Lower leg skin (tissue), 4 donors: ENCODE measurements at regions not wholly inside any gene's neighbourhood (a gene's known extent, or its start where the extent isn't known, plus 50 kb on each side); places are given as distances from the start of the nearest gene placed in this dataset.

Experiments used
- DNase-seq, 2 donors: peaks; one replicate each; pipeline ENCODE4 v3.0.0-alpha.2; 2019; ENCODE audit warnings: low spot score in 2 of 2
- H3K4me3 ChIP-seq: fragments of 200-600 bp; sonication (generic); 2 replicates; pipeline ENCODE4 v1.5.1; 2017; ENCODE audit warnings: mild to moderate bottlenecking, low read depth; ENCODE audit not compliant: poor library complexity, severe bottlenecking
- CTCF ChIP-seq, 3 donors: fragments of 450-650 bp; IDR thresholded peaks; one replicate each; pipeline ENCODE4 v1.5.1; 2016; ENCODE audit warnings: antibody characterized with exemption in 3 of 3, mild to moderate bottlenecking in 3 of 3, moderate library complexity in 2 of 3
- POLR2A ChIP-seq, 2 donors: fragments of 450-650 bp; IDR thresholded peaks; one replicate each; pipeline ENCODE4 v1.6.1; 2016 to 2017; ENCODE audit warnings: antibody characterized with exemption in 2 of 2, mild to moderate bottlenecking in 1 of 2, moderate library complexity in 1 of 2
- WGBS, 2 donors: methylation state at CpG; one replicate each; pipeline ENCODE4 v1.1.5; 2018; 5-methylcytosine and 5-hydroxymethylcytosine counted together
- intact Hi-C: fragments of 100-400 bp; cut with DNase I; formaldehyde crosslinking; loops from one replicate; pipeline ENCODE4 v1.15.0; 2023; ENCODE audit warnings: low total_unique reads

DNA sequence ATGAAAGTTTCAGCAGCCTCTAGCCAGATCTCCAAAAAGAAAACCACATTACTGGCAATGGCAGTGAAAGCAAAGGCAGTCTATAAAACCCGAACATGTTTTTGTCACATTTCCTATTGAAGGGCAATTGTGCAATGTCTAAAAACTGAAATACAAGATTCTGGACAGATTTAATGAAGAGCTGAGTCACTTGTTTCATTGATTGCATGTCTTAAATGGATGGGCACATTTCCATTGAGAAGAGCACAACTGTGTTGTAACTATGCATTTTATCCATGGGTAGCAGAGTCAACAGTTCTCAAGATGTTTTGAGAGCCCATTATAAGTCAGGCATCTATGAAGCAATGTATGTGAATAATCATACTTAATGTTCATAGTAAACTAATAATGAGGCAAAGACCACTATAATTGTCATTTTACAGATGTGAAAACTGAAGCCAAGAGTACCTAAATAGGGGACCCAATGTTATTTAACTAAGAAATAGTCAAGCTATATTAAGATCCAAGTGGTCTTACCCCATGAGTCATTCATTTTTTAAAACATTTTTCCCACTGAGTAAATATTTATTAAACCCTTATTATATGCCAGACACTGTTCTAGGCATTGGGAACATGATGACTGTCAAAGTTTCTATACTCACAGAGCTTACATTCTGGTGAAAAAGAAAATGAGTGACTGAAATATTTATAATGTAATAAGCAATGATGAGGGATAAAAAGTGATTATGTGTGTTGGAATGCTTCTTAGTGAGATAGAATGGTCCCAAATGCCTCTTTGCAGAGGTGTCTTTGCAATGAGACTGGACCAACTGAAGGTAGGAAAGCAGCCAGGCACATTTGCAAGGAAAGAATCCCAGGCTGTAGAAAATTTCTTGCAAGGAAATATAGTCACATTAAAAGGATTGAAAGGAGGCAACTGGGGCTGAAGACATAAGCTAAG is 818.9 kb upstream of the ACVR2A start:
- TF ChIP-seq CTCF (IDR thresholded peaks at IDR 0.05), result no peak
- TF ChIP-seq POLR2A (IDR thresholded peaks at IDR 0.05), result no peak
- H3K4me3 ChIP-seq, result no peak overlapping the region
- DNase-seq, result no peak
- intact Hi-C loops, result no loop called here
- 10 to 26% methylated on average over 1 of the region's 1 CpG for WGBS, 2 donors

- intact Hi-C loops, result no loop called here
- no peak overlapping the region for H3K4me3 ChIP-seq
- 95 to 97% methylated on average over 3 of the region's 3 CpGs for WGBS, 2 donors
- TF ChIP-seq CTCF (IDR thresholded peaks at IDR 0.05) (no peak), POLR2A (IDR thresholded peaks at IDR 0.05) (no peak)
- DNase-seq, result no peak
Measured at GRCh38 chr2:147019311-147019710, 825.5 kb upstream of the ACVR2A start.

GRCh38 chr2:147017951-147018645 is 826.7 kb upstream of the ACVR2A start:
- intact Hi-C loops, result no loop called here
- H3K4me3 ChIP-seq, result no peak overlapping the region
- TF ChIP-seq CTCF (IDR thresholded peaks at IDR 0.05), result no peak
- TF ChIP-seq POLR2A (IDR thresholded peaks at IDR 0.05), result no peak
- WGBS, 2 donors, result 71 to 75% methylated on average over 6 of the region's 6 CpGs
- no peak for DNase-seq

DNA sequence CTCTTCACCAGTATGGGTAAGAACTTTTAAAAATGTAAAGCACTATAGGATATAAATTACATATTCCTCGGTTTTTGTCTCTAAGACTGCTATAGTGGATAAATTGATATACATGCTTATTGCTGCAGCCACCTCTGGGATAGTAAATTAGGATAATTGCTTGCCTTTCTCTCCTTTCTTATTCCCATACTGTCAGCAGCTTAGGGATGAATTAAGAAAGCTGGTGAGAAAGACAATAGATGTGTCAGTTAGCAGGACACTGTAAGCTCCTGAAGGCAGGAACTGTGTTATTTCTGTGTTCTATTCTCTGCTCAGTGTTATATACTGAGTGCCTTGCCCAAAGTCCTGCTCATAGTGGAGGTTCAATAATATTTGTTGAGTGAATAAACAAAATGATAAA is 828.6 kb upstream of the ACVR2A start:
- DNase-seq, result no peak
- 85 to 93% methylated on average over 1 of the region's 1 CpG for WGBS, 2 donors
- intact Hi-C loops, result no loop called here
- H3K4me3 ChIP-seq, result no peak overlapping the region
- no peak for TF ChIP-seq CTCF (IDR thresholded peaks at IDR 0.05)
- no peak for TF ChIP-seq POLR2A (IDR thresholded peaks at IDR 0.05)

DNA sequence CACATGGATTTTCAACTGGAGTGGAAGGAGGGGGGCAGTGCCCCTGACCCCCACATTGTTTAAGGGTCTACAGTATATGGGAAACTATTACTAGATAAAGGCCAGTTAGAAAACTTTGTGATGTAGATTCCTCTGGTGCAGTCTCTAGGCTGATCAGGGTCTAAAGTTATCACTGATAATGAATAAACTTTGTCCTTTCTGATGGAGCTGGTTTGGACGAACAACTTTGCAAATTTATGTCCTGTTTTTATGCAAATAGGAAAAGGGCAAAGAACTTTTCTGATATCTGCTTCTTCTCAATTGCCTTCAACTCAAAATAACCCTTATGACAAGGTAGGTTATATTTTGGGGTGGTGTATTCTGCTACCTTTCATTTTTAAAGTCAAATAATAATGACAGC is 829.2 kb upstream of the ACVR2A start:
- WGBS, 2 donors, result 81 to 93% methylated on average over 1 of the region's 1 CpG
- no peak overlapping the region for H3K4me3 ChIP-seq
- TF ChIP-seq CTCF (IDR thresholded peaks at IDR 0.05), result no peak
- TF ChIP-seq POLR2A (IDR thresholded peaks at IDR 0.05), result no peak
- intact Hi-C loops, result no loop called here
- no peak for DNase-seq
